Esophagus muscularis mucosa (tissue), 4 donors: ENCODE measurements at regions not wholly inside any gene's neighbourhood (a gene's known extent, or its start where the extent isn't known, plus 50 kb on each side); places are given as distances from the start of the nearest gene placed in this dataset.

Experiments used
- DNase-seq: peaks from one replicate; pipeline ENCODE4 v3.0.0-alpha.2; 2017; ENCODE audit errors: extremely low spot score
- H3K27ac ChIP-seq, 4 donors: fragments of 200-600 bp; sonication (generic); replicated peaks in 1 of 4; 1 replicate in 3 of 4; 2 replicates in 1 of 4; pipeline ENCODE4 v1.5.1; 2016 to 2019; ENCODE audit warnings: mild to moderate bottlenecking in 1 of 4
- H3K27me3 ChIP-seq, 4 donors: fragments of 200-600 bp; sonication (generic); one replicate each; pipeline versions ENCODE4 v1.5.1 to v1.6.0; 2016 to 2019
- H3K36me3 ChIP-seq, 4 donors: fragments of 200-600 bp; sonication (generic); one replicate each; pipeline ENCODE4 v1.5.1; 2016 to 2019
- H3K4me1 ChIP-seq, 4 donors: fragments of 200-600 bp; sonication (generic); one replicate each; pipeline ENCODE4 v1.5.1; 2016 to 2019
- H3K4me3 ChIP-seq, 4 donors: fragments of 200-600 bp; sonication (generic); 1 replicate in 2 of 4; 2 replicates in 2 of 4; pipeline ENCODE4 v1.5.1; 2016 to 2019; ENCODE audit warnings: mild to moderate bottlenecking in 4 of 4, moderate library complexity in 1 of 4
- H3K9me3 ChIP-seq, 4 donors: fragments of 200-600 bp; sonication (generic); 1 replicate in 3 of 4; 2 replicates in 1 of 4; pipeline ENCODE4 v1.5.1; 2016 to 2019
- CTCF ChIP-seq, 3 experiments: fragments of 200-600 bp in 2 of 3; fragments of 450-650 bp in 1 of 3; sonication (generic) in 2 of 3; IDR thresholded peaks; one replicate each; pipeline ENCODE4 v1.5.1; 2017 to 2019; ENCODE audit warnings: antibody characterized with exemption in 3 of 3, mild to moderate bottlenecking in 2 of 3, moderate library complexity in 1 of 3
- EP300 ChIP-seq: sonication (generic); formaldehyde crosslinking; IDR thresholded peaks from one replicate; pipeline ENCODE4 v1.6.1; 2017; ENCODE audit warnings: antibody characterized with exemption
- POLR2A ChIP-seq: fragments of 450-650 bp; IDR thresholded peaks from one replicate; pipeline ENCODE4 v1.6.1; 2017; ENCODE audit warnings: antibody characterized with exemption, moderate library complexity, mild to moderate bottlenecking, low read depth
- POLR2AphosphoS5 ChIP-seq, 2 donors: sonication (generic); formaldehyde crosslinking; IDR thresholded peaks; one replicate each; pipeline ENCODE4 v1.6.1; 2017; ENCODE audit warnings: antibody characterized with exemption in 2 of 2
- WGBS: methylation state at CpG from one replicate; pipeline ENCODE4 v1.1.5; 2018; 5-methylcytosine and 5-hydroxymethylcytosine counted together
- intact Hi-C: fragments of 100-400 bp; cut with DNase I; formaldehyde crosslinking; loops from one replicate; pipeline ENCODE4 v1.15.1; 2023

- Histone ChIP-seq H3K36me3 (no peaks in the 10 kb centered on the region), H3K27me3 (no peaks in the 10 kb centered on the region), H3K4me3 (no peak overlapping the region), H3K9me3 (no peaks in the 10 kb centered on the region), H3K4me1 (no peaks in the 10 kb centered on the region), H3K27ac (no peak overlapping the region)
- intact Hi-C loops: no loop called here
- DNase-seq: no peak
- WGBS: 92% methylated on average over 7 of the region's 7 CpGs
- TF ChIP-seq POLR2AphosphoS5 (IDR thresholded peaks at IDR 0.05) (no peak), CTCF (IDR thresholded peaks at IDR 0.05) (no peak), POLR2A (no peak), EP300 (no peak)
Observed at GRCh38 chr9:99515895-99516656, 294.0 kb downstream of the SEC61B start.

- H3K4me1 ChIP-seq: no peaks in the 10 kb centered on the region
- no peak for TF ChIP-seq POLR2AphosphoS5 (IDR thresholded peaks at IDR 0.05)
- TF ChIP-seq CTCF (IDR thresholded peaks at IDR 0.05): no peak
- no peak for TF ChIP-seq EP300
- WGBS: 100% methylated on average over 1 of the region's 1 CpG
- no peaks in the 10 kb centered on the region for H3K9me3 ChIP-seq
- no peak overlapping the region for H3K27ac ChIP-seq
- intact Hi-C loops: no loop called here
- no peak for DNase-seq
- H3K4me3 ChIP-seq: no peak overlapping the region
- no peaks in the 10 kb centered on the region for H3K36me3 ChIP-seq
- H3K27me3 ChIP-seq: no peaks in the 10 kb centered on the region
Observed at GRCh38 chr9:99516657-99517049, 294.6 kb downstream of the SEC61B start.

- Histone ChIP-seq H3K4me1 (no peaks in the 10 kb centered on the region), H3K9me3 (no peaks in the 10 kb centered on the region), H3K27me3 (no peaks in the 10 kb centered on the region), H3K36me3 (no peaks in the 10 kb centered on the region), H3K27ac (no peak overlapping the region), H3K4me3 (no peak overlapping the region)
- intact Hi-C loops: no loop called here
- DNase-seq: no peak
- TF ChIP-seq EP300: no peak
- no peak for TF ChIP-seq POLR2A
- no peak for TF ChIP-seq CTCF (IDR thresholded peaks at IDR 0.05)
- no peak for TF ChIP-seq POLR2AphosphoS5 (IDR thresholded peaks at IDR 0.05)
- 75% methylated on average over 1 of the region's 1 CpG for WGBS
Observed at GRCh38 chr9:99523838-99524237, 297.8 kb upstream of the NR4A3 start.

- Histone ChIP-seq H3K36me3 (no peaks in the 10 kb centered on the region), H3K9me3 (no peaks in the 10 kb centered on the region), H3K4me3 (no peak overlapping the region), H3K4me1 (no peaks in the 10 kb centered on the region), H3K27ac (no peak overlapping the region), H3K27me3 (no peaks in the 10 kb centered on the region)
- no peak for DNase-seq
- 83% methylated on average over 5 of the region's 5 CpGs for WGBS
- no peak for TF ChIP-seq CTCF (IDR thresholded peaks at IDR 0.05)
- TF ChIP-seq POLR2AphosphoS5 (IDR thresholded peaks at IDR 0.05): no peak
- TF ChIP-seq EP300: no peak
- TF ChIP-seq POLR2A: no peak
- intact Hi-C loops: no loop called here
Observed at GRCh38 chr9:99531313-99531712, 290.4 kb upstream of the NR4A3 start.

GRCh38 chr9:99533421-99533820, 288.3 kb upstream of the NR4A3 start:
- WGBS: 87% methylated on average over 3 of the region's 3 CpGs

More at GRCh38 chr9:99533421-99533820, 288.3 kb upstream of the NR4A3 start:
- no peaks in the 10 kb centered on the region for H3K9me3 ChIP-seq
- no peak for TF ChIP-seq EP300
- TF ChIP-seq CTCF (IDR thresholded peaks at IDR 0.05): no peak
- TF ChIP-seq POLR2AphosphoS5 (IDR thresholded peaks at IDR 0.05): no peak
- TF ChIP-seq POLR2A: no peak
- no peak overlapping the region for H3K4me3 ChIP-seq
- DNase-seq: no peak
- no peaks in the 10 kb centered on the region for H3K36me3 ChIP-seq
- H3K27ac ChIP-seq: no peak overlapping the region
- no peaks in the 10 kb centered on the region for H3K4me1 ChIP-seq
- H3K27me3 ChIP-seq: no peaks in the 10 kb centered on the region
- intact Hi-C loops: no loop called here
